ENCODE measurements at regions not wholly inside any gene's neighbourhood (a gene's known extent, or its start where the extent isn't known, plus 50 kb on each side); places are given as distances from the start of the nearest gene placed in this dataset.

- no peak overlapping the region for H3K27ac ChIP-seq
- peaks cover 6% of the 10 kb centered on the region; the same call in 1 of the 2 replicates for H3K79me2 ChIP-seq (ENCODE audit: low read depth)
- POLR2A ChIA-PET (ENCODE audit: unreplicated experiment): no interaction called here
- TF ChIP-seq EZH2 (IDR thresholded peaks at IDR 0.05; ENCODE audit: low read depth) (no peak), CTCF (conservative IDR thresholded peaks at IDR 0.05) (no peak)
- no peak overlapping the region for H3K4me3 ChIP-seq
- peaks cover 24% of the 10 kb centered on the region for H3K36me3 ChIP-seq (ENCODE audit: low read depth)
- no peaks in the 10 kb centered on the region for H3K4me1 ChIP-seq (replicated peaks; ENCODE audit: insufficient read depth)
- no peaks in the 10 kb centered on the region; the same call in 1 of the 2 replicates for H3K9me3 ChIP-seq (ENCODE audit: insufficient read depth, low read depth)
- intact Hi-C loops (cut with micrococcal nuclease; ENCODE audit: unreplicated experiment): no loop called here
- CTCF ChIA-PET: no interaction called here
- no peak overlapping the region for H3K4me2 ChIP-seq
- peaks cover 4% of the 10 kb centered on the region; the same call in 1 of the 2 replicates for H4K20me1 ChIP-seq (ENCODE audit: insufficient read depth)
- BruUV-seq (replicated peaks): no TSS peak
- H3F3A ChIP-seq (ENCODE audit: insufficient read depth, low read depth): peaks cover 7% of the 10 kb centered on the region; the same call in 1 of the 2 replicates
- H3K9me2 ChIP-seq (ENCODE audit: insufficient read depth): no peaks in the 10 kb centered on the region
- DNase-seq: peak in 1 of 2 experiments; percentile 14
- H2AFZ ChIP-seq: no peak overlapping the region
- H3K27me3 ChIP-seq (ENCODE audit: insufficient read depth, low read depth): no peaks in the 10 kb centered on the region
These were observed 311.0 kb upstream of the RGS6 start for GRCh38 chr14:71621276-71621675.

GRCh38 chr14:71621980-71622605 is 310.1 kb upstream of the RGS6 start:
- Histone ChIP-seq H3K9me3 (ENCODE audit: insufficient read depth, low read depth) (no peaks in the 10 kb centered on the region; the same call in 1 of the 2 replicates), H4K20me1 (ENCODE audit: insufficient read depth) (peaks cover under 1% of the 10 kb centered on the region; the same call in 1 of the 2 replicates), H3K9me2 (ENCODE audit: insufficient read depth) (no peaks in the 10 kb centered on the region), H3K27ac (no peak overlapping the region), H2AFZ (no peak overlapping the region), H3K4me2 (no peak overlapping the region), H3K4me1 (replicated peaks; ENCODE audit: insufficient read depth) (no peaks in the 10 kb centered on the region), H3K27me3 (ENCODE audit: insufficient read depth, low read depth) (no peaks in the 10 kb centered on the region), H3K4me3 (no peak overlapping the region), H3K36me3 (ENCODE audit: low read depth) (peaks cover 27% of the 10 kb centered on the region), H3K79me2 (ENCODE audit: low read depth) (no peaks in the 10 kb centered on the region), H3F3A (ENCODE audit: insufficient read depth, low read depth) (peaks cover 7% of the 10 kb centered on the region; the same call in 1 of the 2 replicates)
- ChIA-PET CTCF (no interaction called here), POLR2A (ENCODE audit: unreplicated experiment) (no interaction called here)
- BruUV-seq (replicated peaks): no TSS peak
- intact Hi-C loops (cut with micrococcal nuclease; ENCODE audit: unreplicated experiment): no loop called here
- TF ChIP-seq CTCF (conservative IDR thresholded peaks at IDR 0.05): no peak
- no peak for TF ChIP-seq EZH2 (IDR thresholded peaks at IDR 0.05; ENCODE audit: low read depth)
- no peak for DNase-seq

GRCh38 chr14:71623939-71624338 is 308.3 kb upstream of the RGS6 start:
- Histone ChIP-seq H3K4me2 (no peak overlapping the region), H3K36me3 (ENCODE audit: low read depth) (peaks cover 23% of the 10 kb centered on the region), H3K9me3 (ENCODE audit: insufficient read depth, low read depth) (no peaks in the 10 kb centered on the region; the same call in 1 of the 2 replicates), H4K20me1 (ENCODE audit: insufficient read depth) (no peaks in the 10 kb centered on the region), H3K27ac (no peak overlapping the region), H3K27me3 (ENCODE audit: insufficient read depth, low read depth) (no peaks in the 10 kb centered on the region), H3K9me2 (ENCODE audit: insufficient read depth) (no peaks in the 10 kb centered on the region), H3K4me3 (no peak overlapping the region), H3F3A (ENCODE audit: insufficient read depth, low read depth) (peaks cover 7% of the 10 kb centered on the region; the same call in 1 of the 2 replicates), H2AFZ (no peak overlapping the region), H3K79me2 (ENCODE audit: low read depth) (no peaks in the 10 kb centered on the region), H3K4me1 (replicated peaks; ENCODE audit: insufficient read depth) (no peaks in the 10 kb centered on the region)
- no peak for DNase-seq
- intact Hi-C loops (cut with micrococcal nuclease; ENCODE audit: unreplicated experiment): no loop called here
- TF ChIP-seq CTCF (conservative IDR thresholded peaks at IDR 0.05) (no peak), EZH2 (IDR thresholded peaks at IDR 0.05; ENCODE audit: low read depth) (no peak)
- ChIA-PET CTCF (no interaction called here), POLR2A (ENCODE audit: unreplicated experiment) (no interaction called here)
- no TSS peak for BruUV-seq (replicated peaks)

Data from PC-9 (cell line).